HG02623 (cell line): ENCODE measurements at regions not wholly inside any gene's neighbourhood (a gene's known extent, or its start where the extent isn't known, plus 50 kb on each side); places are given as distances from the start of the nearest gene placed in this dataset.

Experiments used
- ATAC-seq: cut with Tn5 transposase; IDR thresholded peaks from one replicate; pipeline ENCODE4 v1.9.1; 2021; ENCODE audit warnings: moderate library complexity; ENCODE audit not compliant: unreplicated experiment

DNA sequence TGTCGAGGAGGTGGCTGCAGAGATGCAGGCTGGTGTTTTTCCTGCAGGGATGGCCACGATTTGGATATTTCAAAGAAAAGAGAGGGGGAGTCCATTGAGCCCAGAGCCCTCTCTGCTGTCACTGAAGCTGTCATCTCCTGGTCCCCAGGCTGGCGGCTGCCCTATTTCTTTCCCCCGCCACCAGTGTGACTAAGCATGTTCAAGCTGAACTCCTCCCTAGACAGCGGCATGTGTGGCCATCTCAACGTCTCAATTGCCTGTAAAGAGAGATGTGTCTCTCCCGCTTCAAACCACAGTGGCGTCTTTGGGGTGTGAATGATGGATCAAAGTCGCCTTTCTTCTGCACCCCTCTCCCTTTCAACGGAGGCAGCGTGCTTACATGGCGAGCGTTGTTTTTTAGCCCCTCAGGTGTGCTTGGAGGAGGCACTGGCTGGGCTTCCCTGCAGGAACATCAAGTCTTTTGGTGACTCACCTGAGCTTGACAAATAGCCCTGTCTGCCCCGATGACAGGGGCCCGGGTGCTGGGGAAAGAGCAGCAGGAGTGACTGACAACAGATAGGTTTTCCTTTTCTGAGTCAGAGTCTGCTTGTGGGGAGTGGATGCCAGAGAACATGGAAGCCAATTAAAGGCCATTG is 346.4 kb upstream of the AJAP1 start:
- no peak for ATAC-seq

DNA sequence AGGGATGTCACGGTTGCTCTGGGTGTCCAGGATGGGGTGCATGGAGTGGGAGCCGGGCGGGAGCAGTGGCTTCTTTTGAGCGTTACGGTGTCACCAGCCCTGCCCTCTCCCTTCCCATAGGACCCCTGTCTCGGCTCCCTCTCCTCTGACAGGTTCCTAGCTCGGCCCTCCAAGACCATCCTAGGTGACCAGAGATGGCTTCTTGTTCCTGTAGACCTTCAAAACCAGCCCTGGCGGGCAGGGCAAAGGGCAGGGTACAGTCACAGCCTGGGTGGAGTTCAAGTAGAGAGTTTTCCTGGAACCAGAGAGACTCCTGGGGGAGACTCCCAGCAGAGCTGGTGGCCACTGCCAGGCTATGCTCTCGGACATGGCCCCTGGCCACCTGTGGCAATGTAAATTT is 345.6 kb upstream of the AJAP1 start:
- ATAC-seq: no peak

DNA sequence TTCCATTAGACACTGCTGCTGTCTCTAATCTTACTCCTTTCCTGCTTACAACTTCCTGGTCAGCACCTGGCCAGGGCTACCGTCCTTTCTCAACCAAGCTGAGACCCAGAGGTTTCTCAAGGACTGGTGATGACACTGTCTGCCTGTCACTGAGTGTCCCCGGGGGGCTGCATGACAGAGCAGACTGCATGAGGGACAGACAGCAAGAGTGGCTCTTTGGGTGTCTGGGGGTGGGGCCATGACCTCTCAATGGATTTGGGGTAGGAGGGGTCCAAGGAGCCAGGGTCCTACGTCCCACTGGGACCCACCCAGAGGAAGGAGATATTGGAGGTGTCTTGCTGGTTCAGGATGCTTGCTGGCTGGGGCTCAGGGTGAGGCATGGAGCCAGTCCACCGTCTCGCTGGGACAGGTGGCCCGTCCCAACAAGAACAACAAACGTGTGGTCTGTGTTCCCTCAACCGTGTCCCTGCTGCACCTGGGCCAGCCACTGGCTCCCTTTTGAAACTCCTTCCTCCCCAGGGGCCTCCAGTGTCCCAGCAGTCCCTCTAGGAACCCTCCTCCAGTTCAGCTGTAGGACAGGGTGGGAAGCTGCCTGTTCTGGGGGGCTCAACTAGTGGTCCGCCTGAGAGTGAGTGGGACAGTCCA is 344.6 kb upstream of the AJAP1 start:
- ATAC-seq: no peak

DNA sequence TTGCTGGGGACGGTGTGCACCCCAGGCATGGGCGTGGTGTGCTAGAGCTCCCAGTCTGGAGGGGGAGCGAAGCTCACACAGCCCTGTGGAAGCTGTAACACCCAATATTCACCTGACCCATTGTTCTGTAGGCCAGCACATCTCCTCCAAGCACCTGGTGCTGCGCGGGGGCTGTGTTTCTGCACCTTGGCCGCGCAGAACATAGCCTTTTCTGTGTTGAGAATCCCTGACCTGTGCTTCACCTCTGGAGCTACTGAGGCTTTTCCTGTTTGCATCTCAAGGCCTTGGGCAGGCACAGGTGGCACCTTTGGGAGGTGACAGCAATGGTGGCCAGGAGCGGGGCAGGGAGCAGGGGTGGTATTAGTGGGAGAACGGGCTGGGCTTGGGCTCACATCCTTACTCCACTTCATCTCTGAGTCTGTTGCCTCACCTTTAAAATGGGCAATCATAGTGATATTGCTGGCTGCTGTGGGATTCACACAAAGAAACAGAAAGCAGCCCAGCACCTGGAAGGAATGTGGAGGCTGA is 343.9 kb upstream of the AJAP1 start:
- ATAC-seq: no peak

DNA sequence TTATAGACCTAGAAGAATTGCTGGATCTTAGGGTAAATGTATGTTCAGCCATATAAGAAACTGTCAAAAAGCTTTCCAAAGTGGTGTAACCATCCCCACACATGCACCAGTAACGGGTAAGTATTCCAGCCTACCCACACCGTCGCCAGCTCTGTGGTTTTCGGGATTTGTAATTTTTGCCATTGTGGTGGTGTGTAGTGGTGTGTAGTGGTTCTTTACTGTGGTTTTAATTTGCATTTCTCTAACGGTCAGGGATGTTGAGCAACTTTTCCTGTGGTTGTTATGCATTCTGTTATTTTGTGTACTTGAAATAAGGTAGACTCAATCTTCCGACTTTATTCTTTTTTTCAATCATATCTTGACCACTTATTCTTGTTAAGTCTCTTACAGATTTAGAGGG is 342.4 kb upstream of the AJAP1 start:
- ATAC-seq: no peak

DNA sequence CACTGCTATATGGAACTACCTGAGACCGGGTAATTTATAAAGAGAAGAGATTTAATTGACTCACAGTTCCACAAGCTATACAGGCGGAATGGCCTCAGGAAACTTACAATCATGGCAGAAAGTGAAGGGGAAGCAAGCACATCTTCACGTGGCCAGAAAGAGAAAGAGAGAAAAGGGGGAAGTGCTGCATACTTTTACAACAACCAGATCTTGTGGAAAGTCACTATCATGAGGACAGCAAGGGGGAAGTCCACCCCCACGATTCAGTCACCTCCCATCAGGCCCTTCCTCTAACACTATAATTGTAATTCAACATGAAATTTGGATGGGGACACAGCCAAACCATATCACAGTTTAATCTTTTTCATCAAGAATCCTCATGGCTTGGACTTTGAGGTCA is 339.2 kb upstream of the AJAP1 start:
- no peak for ATAC-seq

DNA sequence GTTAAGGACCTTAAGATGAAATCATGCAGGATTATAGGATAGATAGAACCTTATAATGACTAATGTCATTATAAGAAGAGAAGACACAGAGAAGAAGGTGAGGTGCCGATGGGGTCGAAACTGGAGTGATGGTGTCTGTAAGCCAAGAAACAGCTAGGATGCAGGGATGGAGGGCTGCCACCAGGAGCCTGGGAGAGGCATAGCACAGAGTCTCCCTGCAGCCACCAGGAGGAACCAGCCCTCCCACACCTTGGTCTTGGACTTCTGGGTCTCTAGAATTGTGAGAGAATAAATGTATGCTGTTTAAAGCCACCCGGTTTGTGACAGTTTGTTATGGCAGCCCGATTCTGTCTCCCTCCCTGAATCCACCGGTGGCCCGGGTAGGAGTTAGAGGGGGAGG is 337.2 kb upstream of the AJAP1 start:
- ATAC-seq: no peak

DNA sequence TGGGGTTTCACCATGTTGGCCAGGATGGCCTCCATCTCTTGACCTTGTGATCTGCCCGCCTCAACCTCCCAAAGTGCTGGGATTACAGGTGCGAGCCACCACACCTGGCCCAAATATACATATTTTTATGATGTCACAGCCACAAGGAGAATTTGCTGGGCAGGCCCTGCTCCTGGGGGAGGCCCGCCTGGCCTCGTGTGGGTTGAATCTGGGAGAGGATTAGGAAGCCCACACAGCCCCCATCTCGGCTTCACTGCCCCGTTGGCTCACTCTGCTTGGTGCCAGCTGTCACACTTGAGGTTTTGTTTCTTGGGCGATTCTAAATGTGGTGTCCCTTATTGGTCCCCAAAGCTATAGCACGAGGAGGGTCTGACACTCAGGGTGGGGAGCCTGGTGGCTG is 335.7 kb upstream of the AJAP1 start:
- ATAC-seq: no peak

DNA sequence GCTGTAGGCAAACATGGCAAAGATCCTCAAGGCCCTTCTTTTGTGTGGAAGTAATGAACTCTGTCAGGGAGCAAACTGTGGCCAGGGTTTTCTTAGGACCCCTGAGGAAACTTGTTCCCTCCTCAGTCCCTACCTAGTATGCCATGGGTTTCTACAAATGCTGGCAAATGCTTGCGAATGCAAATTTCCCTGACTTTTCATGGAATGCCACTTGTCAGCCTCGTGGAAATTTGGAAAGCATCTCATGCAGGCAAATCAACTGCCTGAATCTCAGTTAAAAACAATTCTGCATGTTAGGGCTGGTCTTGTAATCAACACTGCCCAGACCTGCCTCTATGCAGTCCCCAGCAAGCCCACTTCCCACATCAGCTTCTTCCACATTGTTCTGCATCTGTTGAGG is 334.9 kb upstream of the AJAP1 start:
- no peak for ATAC-seq

DNA sequence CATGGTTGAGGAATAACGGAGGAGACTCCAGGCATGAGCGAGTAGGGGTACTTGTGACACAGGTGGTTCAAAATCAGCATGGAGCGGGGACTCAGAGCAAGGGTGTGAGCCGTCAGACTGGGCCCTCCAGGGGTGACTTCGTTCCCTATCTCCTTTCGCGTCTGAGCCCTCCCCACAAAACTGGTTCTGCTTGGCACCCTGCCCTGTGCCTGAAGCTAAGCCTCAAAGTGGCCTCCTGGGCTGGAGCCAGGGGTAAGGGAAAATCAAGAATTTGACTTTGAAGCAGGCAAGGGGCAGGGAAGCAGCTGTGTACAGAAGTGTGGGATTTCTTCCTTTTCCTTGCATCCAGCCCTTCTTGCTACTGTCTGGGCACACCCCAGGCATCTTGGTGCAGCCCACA is 331.5 kb upstream of the AJAP1 start:
- no peak for ATAC-seq

DNA sequence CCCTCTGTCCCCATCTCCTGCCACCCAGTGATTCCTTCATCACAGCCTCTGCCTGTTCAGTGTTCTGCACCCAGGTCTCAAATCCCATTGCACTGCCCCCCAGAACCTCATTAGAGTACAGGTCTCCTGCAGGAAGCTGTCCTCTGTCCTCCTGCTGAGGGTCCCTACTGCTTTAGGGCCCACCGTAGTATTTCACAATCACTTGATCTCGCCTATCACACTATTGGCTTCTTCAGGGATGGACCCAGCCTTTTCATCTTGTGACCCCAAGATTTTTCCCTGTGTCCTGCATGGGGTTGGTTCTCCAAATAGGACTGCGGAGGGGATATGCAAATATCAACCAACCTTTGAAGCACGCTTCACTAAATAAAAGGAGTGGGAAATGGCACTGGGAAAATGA is 331.1 kb upstream of the AJAP1 start:
- ATAC-seq: no peak

DNA sequence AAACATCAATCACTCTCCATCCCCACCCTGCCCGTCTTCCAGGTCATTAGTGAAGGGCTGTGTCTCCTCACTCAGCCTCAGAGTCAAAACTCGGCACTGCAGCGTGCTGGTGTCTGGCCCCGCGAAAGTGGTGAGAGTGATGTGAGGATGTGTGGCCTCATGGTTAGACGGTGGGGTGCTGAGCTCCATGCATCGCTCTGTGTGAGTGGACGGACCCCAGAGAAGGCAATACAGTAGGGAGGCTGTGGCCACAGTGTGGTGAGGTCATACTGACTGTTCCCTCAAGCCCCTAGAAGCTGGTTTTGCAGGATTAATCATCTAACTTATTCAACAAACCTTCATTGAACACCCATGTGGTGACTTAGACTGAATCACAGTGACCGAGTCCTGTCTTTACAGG is 329.9 kb upstream of the AJAP1 start:
- no peak for ATAC-seq

DNA sequence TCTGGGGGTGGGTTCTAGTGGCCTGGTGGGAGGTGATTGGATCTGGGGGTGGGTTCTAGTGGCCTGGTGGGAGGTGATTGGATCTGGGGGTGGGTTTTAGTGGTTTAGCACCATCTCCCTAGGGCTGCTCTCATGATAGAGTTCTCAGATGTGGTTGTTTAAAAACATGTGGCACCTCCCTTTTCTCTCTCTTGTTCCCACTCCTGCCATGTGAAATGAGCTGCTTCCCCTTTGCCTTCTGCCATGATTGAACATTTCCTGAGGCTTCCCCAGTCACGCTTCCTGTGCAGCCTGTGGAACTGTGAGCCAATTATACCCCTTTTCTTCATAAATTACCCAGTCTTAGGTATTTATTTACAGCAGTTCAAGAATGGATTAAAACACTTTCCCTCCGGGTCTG is 327.3 kb upstream of the AJAP1 start:
- ATAC-seq: no peak

DNA sequence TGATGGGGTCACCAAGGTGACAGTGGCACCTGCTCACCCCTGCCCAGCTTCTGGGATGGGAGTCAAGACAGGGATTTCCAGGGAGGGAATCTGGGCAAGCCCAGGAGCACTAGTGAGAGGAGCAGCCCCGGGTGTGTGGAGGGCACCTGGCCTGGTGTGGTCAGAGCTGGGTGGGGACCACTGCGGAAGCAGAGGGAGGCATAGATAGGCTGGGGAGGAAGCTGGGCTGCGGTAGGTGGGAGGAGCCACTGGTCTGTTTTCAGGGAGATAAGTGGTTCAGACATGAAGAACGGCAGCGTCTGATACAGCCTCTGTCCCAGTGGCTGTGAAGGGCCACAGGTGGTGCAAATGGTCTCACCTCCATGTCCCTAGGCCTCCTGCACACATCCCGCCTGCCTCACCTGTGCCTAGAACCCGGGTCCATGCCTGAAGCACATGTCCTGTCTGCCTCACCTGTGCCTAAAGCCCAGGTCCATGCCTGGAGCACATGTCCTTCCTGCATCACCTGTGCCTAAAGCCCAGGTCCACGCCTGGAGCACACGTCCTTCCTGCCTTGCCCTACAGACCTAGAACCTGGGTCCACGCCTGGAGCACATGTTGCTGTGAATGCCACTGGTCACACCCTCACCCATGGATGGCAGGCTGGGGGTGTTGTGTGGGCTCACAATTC is 325.9 kb upstream of the AJAP1 start:
- no peak for ATAC-seq

DNA sequence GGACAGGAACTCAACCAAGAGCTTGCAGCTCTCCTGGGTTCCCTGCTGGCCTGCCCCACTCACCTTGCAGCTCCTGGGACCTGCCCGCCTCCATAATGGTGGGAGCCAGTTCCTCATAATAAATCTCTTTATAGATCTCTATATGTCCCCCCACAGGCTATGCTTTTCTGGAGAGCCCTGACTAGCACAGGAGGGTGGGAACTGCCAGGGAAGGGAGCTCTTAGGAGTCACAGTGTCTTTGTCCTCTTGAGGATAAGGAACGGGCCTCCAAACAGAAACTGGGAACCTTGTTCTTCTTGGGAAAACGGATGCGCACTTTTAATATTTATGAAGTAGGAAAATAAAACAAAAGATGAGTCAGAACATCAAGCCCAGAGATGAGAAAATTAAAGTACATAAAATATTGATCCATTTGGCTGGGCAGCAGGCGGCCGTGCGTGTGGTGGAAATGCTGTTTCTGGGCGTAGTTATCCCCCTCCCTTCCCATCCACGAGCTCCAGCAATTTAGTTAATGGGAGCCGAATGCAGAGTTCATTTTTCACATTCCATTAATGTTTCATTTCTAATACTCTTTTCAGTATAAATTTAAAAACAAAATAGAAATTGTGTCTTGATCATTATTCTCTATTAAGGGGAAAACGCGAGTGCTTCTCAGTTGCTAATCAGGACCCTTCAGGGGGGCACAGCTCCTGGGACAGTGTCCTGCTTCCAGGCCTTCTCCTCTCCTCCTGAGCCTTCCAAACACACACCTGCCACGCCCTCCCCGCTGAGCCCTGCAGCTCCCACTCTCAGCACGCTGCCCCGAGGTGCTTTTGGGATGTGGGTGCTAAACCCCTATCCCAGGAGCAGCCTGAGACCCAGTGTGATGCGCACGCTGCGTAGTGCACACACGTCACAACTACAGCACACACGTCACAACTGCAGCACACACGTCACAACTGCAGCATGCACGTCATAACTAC is 323.3 kb upstream of the AJAP1 start:
- ATAC-seq: no peak

DNA sequence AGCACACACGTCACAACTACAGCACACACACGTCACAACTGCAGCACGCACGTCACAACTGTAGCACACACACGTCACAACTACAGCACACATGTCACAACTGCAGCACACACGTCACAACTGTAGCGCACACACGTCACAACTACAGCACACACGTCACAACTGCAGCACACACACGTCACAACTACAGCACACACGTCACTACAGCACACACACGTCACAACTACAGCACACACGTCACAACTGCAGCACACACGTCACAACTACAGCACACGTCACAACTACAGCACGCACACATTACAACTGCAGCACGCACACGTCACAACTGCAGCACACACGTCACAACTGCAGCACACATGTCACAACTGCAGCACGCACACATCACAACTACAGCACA is 322.6 kb upstream of the AJAP1 start:
- ATAC-seq: no peak

DNA sequence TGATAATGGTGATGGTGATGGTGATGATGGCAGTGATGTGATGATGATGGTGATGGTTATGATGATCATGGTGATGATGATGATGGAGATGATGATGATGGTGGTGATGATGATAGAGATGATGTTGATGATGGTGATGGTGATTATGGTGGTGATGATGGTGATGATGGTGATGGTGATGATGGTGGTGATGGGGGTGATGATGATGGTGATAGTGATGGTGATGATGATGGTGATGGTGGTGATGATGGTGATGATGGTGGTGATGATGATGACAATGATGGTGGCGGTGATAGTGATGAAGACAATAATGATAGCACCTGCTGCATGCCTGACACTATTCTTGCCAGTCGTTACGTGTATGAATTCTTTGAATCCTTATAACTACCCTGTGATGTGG is 317.9 kb upstream of the AJAP1 start:
- ATAC-seq: no peak

DNA sequence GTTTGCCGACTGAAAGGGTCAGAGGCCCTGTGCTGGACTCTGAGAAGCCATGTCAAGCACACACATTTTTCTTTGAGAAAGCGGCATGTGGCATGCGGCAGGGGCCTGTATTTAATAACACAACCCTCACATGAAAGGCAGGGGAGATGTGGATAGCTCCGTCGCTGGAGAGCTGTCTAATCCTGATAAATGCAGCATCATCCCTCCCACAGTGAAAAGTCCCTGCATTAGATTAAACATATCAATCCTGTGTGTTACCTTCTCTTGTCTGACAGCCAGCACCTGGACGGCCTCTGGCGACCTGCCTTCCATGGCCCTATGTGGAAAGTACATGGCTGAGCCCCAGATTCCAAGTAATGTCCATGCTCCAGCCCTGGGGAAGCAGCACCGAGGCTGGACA is 313.0 kb upstream of the AJAP1 start:
- no peak for ATAC-seq

DNA sequence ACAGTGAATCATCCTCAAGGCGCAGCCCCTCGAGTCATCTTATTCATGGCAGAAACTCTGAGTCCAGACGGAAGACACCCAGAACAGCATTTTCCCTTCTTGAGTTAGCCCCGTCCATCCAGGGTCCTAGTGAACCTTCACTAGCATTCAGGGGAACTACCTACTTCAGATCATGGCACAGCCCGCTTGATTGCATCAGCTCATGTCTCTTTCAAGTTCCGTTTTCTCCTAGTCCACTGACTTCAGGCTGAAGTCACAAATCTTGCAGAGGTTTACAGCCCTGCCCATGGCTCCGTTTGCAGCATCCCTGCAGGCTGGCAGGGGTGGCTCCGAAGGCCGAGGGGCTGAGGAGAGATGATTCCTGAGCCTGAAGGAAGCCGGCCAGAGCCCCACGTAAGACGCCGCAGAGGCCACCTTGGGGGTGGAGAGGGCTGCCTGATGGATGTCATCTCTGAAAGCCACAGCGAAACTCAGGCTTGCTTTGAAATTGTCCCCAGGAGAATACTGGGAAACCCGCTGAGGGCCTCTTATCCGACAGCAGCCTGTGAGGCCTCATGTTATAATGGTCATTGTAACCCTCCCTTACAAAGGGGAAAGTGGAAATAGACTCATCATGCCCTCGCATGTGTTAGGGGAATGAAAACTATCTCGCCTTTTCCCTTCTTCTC is 310.2 kb upstream of the AJAP1 start:
- ATAC-seq: no peak

DNA sequence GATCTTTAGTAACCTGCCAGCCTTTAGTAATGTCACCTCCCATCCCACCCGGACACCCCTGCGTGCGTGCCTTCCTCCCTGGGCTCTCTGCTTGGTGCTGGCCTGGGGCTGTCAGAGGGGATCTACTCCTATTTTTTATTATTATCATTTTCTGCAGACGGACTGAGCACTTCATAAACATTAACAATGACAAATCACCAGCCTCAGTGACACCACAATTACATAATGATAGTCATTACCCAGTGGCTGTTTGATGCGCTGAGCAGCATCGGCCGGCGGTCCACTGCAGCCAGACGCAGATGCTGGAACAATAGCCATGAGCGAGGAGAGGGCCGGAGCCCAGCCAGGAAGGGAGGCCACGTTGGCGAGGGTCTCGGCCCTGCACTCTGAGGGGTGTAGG is 309.3 kb upstream of the AJAP1 start:
- no peak for ATAC-seq

DNA sequence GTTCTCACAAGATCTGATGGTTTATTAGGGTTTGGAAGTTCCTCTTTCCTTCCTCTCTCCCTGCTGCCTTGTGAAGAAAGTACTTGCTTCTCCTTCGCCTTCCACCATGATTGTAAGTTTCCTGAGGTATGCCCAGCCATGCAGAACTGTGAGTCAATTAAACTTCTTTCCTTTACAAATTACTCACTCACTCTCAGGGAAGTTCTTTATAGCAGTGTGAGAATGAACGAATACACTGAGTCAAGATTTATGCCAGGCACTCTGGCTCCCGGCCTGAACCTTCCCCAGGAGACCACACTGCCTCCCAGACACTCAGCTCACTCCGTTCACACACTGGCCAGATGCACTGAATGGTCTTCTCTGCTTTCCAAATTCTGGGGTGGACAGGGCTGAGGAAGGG is 308.3 kb upstream of the AJAP1 start:
- no peak for ATAC-seq
